H1 (cell line): ENCODE measurements at regions not wholly inside any gene's neighbourhood (a gene's known extent, or its start where the extent isn't known, plus 50 kb on each side); places are given as distances from the start of the nearest gene placed in this dataset.

Experiments
- CTCF ChIA-PET: fragments of 300-600 bp; sonication (Branson Sonifier 250); formaldehyde crosslinking; loops from one replicate; lab custom pipeline; 2021; ENCODE audit not compliant: partially characterized antibody; lab: Charles Lee
- POLR2A ChIA-PET: fragments of 300-600 bp; sonication (Branson Sonifier 250); formaldehyde crosslinking; loops from one replicate; lab custom pipeline; 2021; ENCODE audit warnings: inconsistent platforms; ENCODE audit not compliant: partially characterized antibody; lab: Charles Lee
- DNase-seq, 2 experiments: peaks; one replicate each; pipeline versions ENCODE4 v3.0.0 to v3.0.0-alpha.2; 2010 to 2022; ENCODE audit warnings: low spot score in 2 of 2, low read depth in 1 of 2, mixed read lengths in 1 of 2
- FAIRE-seq: peaks from 2 replicates; lab custom pipeline; 2011; peaks lifted over from hg19 to GRCh38; lab: Jason Lieb, UNC
- H2AFZ ChIP-seq: 2 replicates; pipeline ENCODE4 v1.8.1; 2012; ENCODE audit warnings: low read length, inconsistent platforms
- H2AK5ac ChIP-seq: 2 replicates; pipeline ENCODE4 v1.6.1; 2013; ENCODE audit warnings: low read depth, low read length
- H2BK120ac ChIP-seq: replicated peaks from 2 replicates; pipeline ENCODE3; 2013; ENCODE audit warnings: low read depth, low read length, inconsistent platforms
- H2BK12ac ChIP-seq: 2 replicates; pipeline ENCODE4 v1.6.1; 2013; ENCODE audit warnings: low read depth, low read length
- H2BK15ac ChIP-seq: 2 replicates; pipeline ENCODE4 v1.6.1; 2013; ENCODE audit warnings: low read length
- H2BK20ac ChIP-seq: 2 replicates; pipeline ENCODE4 v1.6.1; 2013; ENCODE audit warnings: low read length
- H2BK5ac ChIP-seq: 2 replicates; pipeline ENCODE4 v1.6.1; 2013; ENCODE audit warnings: low read depth, low read length
- H3K14ac ChIP-seq: 2 replicates; pipeline ENCODE4 v1.6.1; 2013; ENCODE audit warnings: inconsistent platforms; ENCODE audit not compliant: insufficient read length
- H3K18ac ChIP-seq: 2 replicates; pipeline ENCODE4 v1.6.1; 2013; ENCODE audit warnings: low read length; ENCODE audit errors: extremely low read depth
- H3K23ac ChIP-seq: 2 replicates; pipeline ENCODE4 v1.6.1; 2013; ENCODE audit warnings: inconsistent platforms; ENCODE audit not compliant: insufficient read length
- H3K23me2 ChIP-seq: 2 replicates; pipeline ENCODE4 v1.6.1; 2013; ENCODE audit warnings: low read depth, low read length
- H3K27ac ChIP-seq: 2 replicates; pipeline ENCODE4 v1.6.1; 2011; ENCODE audit warnings: low read depth, low read length, inconsistent platforms
- H3K27me3 ChIP-seq, 4 experiments: replicated peaks in 1 of 4; 1 replicate in 1 of 4; 2 replicates in 3 of 4; pipeline versions ENCODE4 v1.6.1 to v1.8.1; 2011 to 2013; ENCODE audit warnings: low read length in 3 of 4, mild to moderate bottlenecking in 3 of 4, inconsistent platforms in 2 of 4, mixed read lengths in 2 of 4, moderate library complexity in 1 of 4; ENCODE audit not compliant: control insufficient read depth in 3 of 4, insufficient read depth in 3 of 4; ENCODE audit errors: extremely low read depth in 1 of 4
- H3K36me3 ChIP-seq, 4 experiments: 2 replicates each; pipeline versions ENCODE4 v1.6.1 to v1.8.1; 2011 to 2013; ENCODE audit warnings: mild to moderate bottlenecking in 4 of 4, low read length in 3 of 4, moderate library complexity in 2 of 4, control low read depth in 1 of 4, inconsistent platforms in 1 of 4; ENCODE audit not compliant: insufficient read depth in 4 of 4, control insufficient read depth in 2 of 4
- H3K4ac ChIP-seq: replicated peaks from 2 replicates; pipeline ENCODE3; 2013; ENCODE audit warnings: low read length, low read depth, mixed read lengths, inconsistent platforms; ENCODE audit not compliant: insufficient read length
- H3K4me1 ChIP-seq, 4 experiments: replicated peaks in 1 of 4; 1 replicate in 1 of 4; 2 replicates in 3 of 4; pipeline versions ENCODE4 v1.6.1 to v1.8.1; 2011 to 2013; ENCODE audit warnings: low read length in 3 of 4, inconsistent platforms in 2 of 4, mixed read lengths in 1 of 4; ENCODE audit not compliant: insufficient read depth in 4 of 4, control insufficient read depth in 3 of 4
- H3K4me2 ChIP-seq, 2 experiments: 2 replicates each; pipeline versions ENCODE4 v1.6.1 to v1.8.1; 2011 to 2013; ENCODE audit warnings: low read depth in 2 of 2, low read length in 2 of 2, control low read depth in 1 of 2, inconsistent platforms in 1 of 2, mild to moderate bottlenecking in 1 of 2; ENCODE audit not compliant: insufficient read depth in 1 of 2
- H3K4me3 ChIP-seq, 4 experiments: fragments of 200-600, 300-600 bp in 1 of 4; sonication (generic), shearing (Covaris generic), sonication (Bioruptor Twin) in 1 of 4; 2 replicates each; pipeline versions ENCODE4 v1.5.1 to v1.8.1; 2011 to 2016; ENCODE audit warnings: low read length in 4 of 4, low read depth in 3 of 4, control low read depth in 2 of 4, inconsistent platforms in 2 of 4, mild to moderate bottlenecking in 2 of 4, mixed read lengths in 1 of 4, moderate library complexity in 1 of 4; ENCODE audit not compliant: insufficient read depth in 2 of 4; ENCODE audit errors: extremely low read depth in 1 of 4
- H3K56ac ChIP-seq: replicated peaks from 2 replicates; pipeline ENCODE3; 2013; ENCODE audit warnings: low read depth, mild to moderate bottlenecking, mixed read lengths, low read length, inconsistent platforms; ENCODE audit not compliant: insufficient read length
- H3K79me1 ChIP-seq: 2 replicates; pipeline ENCODE4 v1.6.1; 2013; ENCODE audit warnings: low read depth, low read length, control low read depth
- H3K79me2 ChIP-seq, 2 experiments: 2 replicates each; pipeline versions ENCODE4 v1.6.1 to v1.8.1; 2012 to 2013; ENCODE audit warnings: low read length in 2 of 2, mild to moderate bottlenecking in 2 of 2, inconsistent platforms in 1 of 2; ENCODE audit not compliant: insufficient read depth in 2 of 2, control insufficient read depth in 1 of 2
- H3K9ac ChIP-seq, 4 experiments: replicated peaks in 1 of 4; 1 replicate in 1 of 4; 2 replicates in 3 of 4; pipeline versions ENCODE4 v1.6.1 to v1.8.1; 2011 to 2013; ENCODE audit warnings: low read depth in 3 of 4, low read length in 3 of 4, control low read depth in 2 of 4, mild to moderate bottlenecking in 2 of 4, moderate library complexity in 2 of 4, inconsistent platforms in 1 of 4; ENCODE audit errors: extremely low read depth in 1 of 4
- H3K9me3 ChIP-seq, 2 experiments: 2 replicates each; pipeline versions ENCODE4 v1.6.1 to v1.8.1; 2012 to 2013; ENCODE audit warnings: mild to moderate bottlenecking in 2 of 2, moderate library complexity in 2 of 2, control low read depth in 1 of 2, inconsistent platforms in 1 of 2, low read depth in 1 of 2, low read length in 1 of 2, mixed read lengths in 1 of 2; ENCODE audit not compliant: insufficient read depth in 2 of 2
- H4K20me1 ChIP-seq, 2 experiments: replicated peaks in 1 of 2; 2 replicates each; pipeline versions ENCODE3 to v1.8.1; 2011 to 2013; ENCODE audit warnings: inconsistent platforms in 2 of 2, low read length in 2 of 2, mild to moderate bottlenecking in 1 of 2; ENCODE audit not compliant: insufficient read depth in 2 of 2, control insufficient read depth in 1 of 2
- H4K5ac ChIP-seq: 2 replicates; pipeline ENCODE4 v1.6.1; 2013; ENCODE audit warnings: low read length, low read depth, mixed read lengths, inconsistent platforms; ENCODE audit not compliant: insufficient read length
- H4K8ac ChIP-seq: 2 replicates; pipeline ENCODE4 v1.8.0; 2013; ENCODE audit warnings: mild to moderate bottlenecking, moderate library complexity, low read length, inconsistent platforms; ENCODE audit not compliant: insufficient read depth; ENCODE audit errors: extremely low read depth
- H4K91ac ChIP-seq: replicated peaks from 2 replicates; pipeline ENCODE3; 2013; ENCODE audit warnings: low read length, mixed read lengths, inconsistent platforms; ENCODE audit not compliant: insufficient read length
- ATF3 ChIP-seq: IDR thresholded peaks from 2 replicates; pipeline ENCODE4 v1.6.1; 2011; ENCODE audit warnings: low read depth, mild to moderate bottlenecking, low read length; ENCODE audit not compliant: insufficient read depth
- BACH1 ChIP-seq: IDR thresholded peaks from 2 replicates; pipeline ENCODE4 v1.6.1; 2012; ENCODE audit warnings: low read length, improper control_type of control experiment
- CBX5 ChIP-seq: fragments of 300-800, 300-1000 bp; sonication (generic); IDR thresholded peaks from 2 replicates; pipeline ENCODE4 v1.7.1; 2016; ENCODE audit warnings: antibody characterized with exemption, low read length, low read depth
- CEBPB ChIP-seq: IDR thresholded peaks from 2 replicates; pipeline ENCODE4 v1.6.1; 2012; ENCODE audit warnings: low read depth, low read length
- EP300 ChIP-seq, 2 experiments: IDR thresholded peaks; 1 replicate in 1 of 2; 2 replicates in 1 of 2; pipeline ENCODE4 v1.6.1; 2011 to 2012; ENCODE audit warnings: low read depth in 2 of 2, low read length in 2 of 2, mild to moderate bottlenecking in 2 of 2, borderline replicate concordance in 1 of 2, inconsistent platforms in 1 of 2, moderate library complexity in 1 of 2
- HDAC2 ChIP-seq, 2 experiments: fragments of 300-600 bp in 1 of 2; sonication (generic) in 1 of 2; IDR thresholded peaks; 2 replicates each; pipeline ENCODE4 v1.6.1; 2011 to 2012; ENCODE audit warnings: low read depth in 2 of 2, low read length in 2 of 2, mild to moderate bottlenecking in 2 of 2, moderate library complexity in 2 of 2, borderline replicate concordance in 1 of 2, inconsistent platforms in 1 of 2
- KDM1A ChIP-seq: fragments of 200-600, 300-600 bp; sonication (generic); IDR thresholded peaks from 2 replicates; pipeline ENCODE4 v1.7.1; 2016; ENCODE audit warnings: mild to moderate bottlenecking, low read length, borderline replicate concordance
- MAX ChIP-seq: IDR thresholded peaks from 2 replicates; pipeline ENCODE4 v1.6.1; 2012; ENCODE audit warnings: inconsistent platforms
- NRF1 ChIP-seq: IDR thresholded peaks from 2 replicates; pipeline ENCODE4 v1.6.1; 2011; ENCODE audit warnings: mild to moderate bottlenecking, low read depth, low read length, improper control_type of control experiment
- POU5F1 ChIP-seq: IDR thresholded peaks from 2 replicates; pipeline ENCODE4 v1.6.1; 2011; ENCODE audit warnings: low read depth, mild to moderate bottlenecking, low read length, moderate library complexity
- RXRA ChIP-seq: IDR thresholded peaks from 2 replicates; pipeline ENCODE4 v1.6.1; 2011; ENCODE audit warnings: low read depth, mild to moderate bottlenecking, low read length, moderate library complexity; ENCODE audit not compliant: insufficient read depth
- SIRT6 ChIP-seq: IDR thresholded peaks from one replicate; pipeline ENCODE4 v1.7.1; 2012; ENCODE audit warnings: low read length, inconsistent platforms
- SIX5 ChIP-seq: IDR thresholded peaks from 2 replicates; pipeline ENCODE4 v1.6.1; 2011; ENCODE audit warnings: mild to moderate bottlenecking, low read depth, low read length
- ZNF274 ChIP-seq: IDR thresholded peaks from 2 replicates; pipeline ENCODE4 v1.7.0; 2012; ENCODE audit warnings: low read length, borderline replicate concordance; ENCODE audit errors: extremely low read depth
- WGBS, 2 experiments: shearing (Covaris generic) in 1 of 2; methylation state at CpG; one replicate each; pipeline versions ENCODE4 v1.1.6 to v1.1.7; 2013 to 2015; ENCODE audit warnings: low lambda C conversion rate in 2 of 2, mixed read lengths in 2 of 2, inconsistent platforms in 1 of 2, low coverage in 1 of 2, missing lambda C conversion rate in 1 of 2; ENCODE audit not compliant: insufficient replicate concordance in 2 of 2, insufficient coverage in 1 of 2, insufficient read length in 1 of 2; ENCODE audit errors: extremely low coverage in 1 of 2, missing lambda C conversion rate in 1 of 2; 5-methylcytosine and 5-hydroxymethylcytosine counted together

- Histone ChIP-seq H3K79me1 (no peaks in the 10 kb centered on the region), H3K4me1 (no peaks in the 10 kb centered on the region), H2BK20ac (no peak overlapping the region), H4K20me1 (no peaks in the 10 kb centered on the region), H3K23ac (no peak overlapping the region), H2BK15ac (no peak overlapping the region), H2BK120ac (no peak overlapping the region), H3K4me2 (no peak overlapping the region), H3K9ac (no peak overlapping the region), H2BK5ac (no peak overlapping the region), H3K79me2 (no peaks in the 10 kb centered on the region), H3K36me3 (no peaks in the 10 kb centered on the region), H2AFZ (no peak overlapping the region), H3K23me2 (no peaks in the 10 kb centered on the region), H3K27ac (no peak overlapping the region; the same call in 1 of the 2 replicates), H3K4me3 (no peak overlapping the region), H3K14ac (no peak overlapping the region), H4K91ac (no peak overlapping the region), H2AK5ac (no peak overlapping the region), H3K4ac (no peak overlapping the region), H4K5ac (no peak overlapping the region), H4K8ac (no peak overlapping the region), H3K56ac (no peak overlapping the region), H3K9me3 (peaks cover 0 to 9% of the 10 kb centered on the region in 2 experiments; a peak in 1 of 4 replicates), H2BK12ac (no peak overlapping the region), H3K18ac (no peak overlapping the region), H3K27me3 (no peaks in the 10 kb centered on the region)
- DNase-seq (no peak), FAIRE-seq (no peak)
- WGBS, 2 experiments, result 90% methylated on average over 4 of the region's 4 CpGs; no CpG with 5 or more reads in 1 of the 2 experiments
- CTCF ChIA-PET, result interaction anchor here (1.7 kb wide), 1 partner anchor 29 kb away, joined by 4 read pairs; no protein-coding TSS in a partner anchor
- POLR2A ChIA-PET, result no interaction called here
- TF ChIP-seq CBX5 (no peak), EP300 (IDR thresholded peaks at IDR 0.05; ENCODE audit: borderline replicate concordance in 1 of 2, low read depth in 2 of 2, low read length in 2 of 2) (no peak), KDM1A (no peak), SIRT6 (no peak), BACH1 (no peak), RXRA (no peak), NRF1 (no peak), HDAC2 (IDR thresholded peaks at IDR 0.05; ENCODE audit: borderline replicate concordance in 1 of 2, low read depth in 2 of 2, low read length in 2 of 2) (no peak), SIX5 (no peak), ATF3 (no peak), POU5F1 (no peak), CEBPB (no peak), ZNF274 (no peak), MAX (no peak)
Observed at GRCh38 chr1:50300297-50300696, 122.9 kb downstream of the DMRTA2 start.
